CD4-positive, CD25-positive, alpha-beta regulatory T cell (primary cell): ENCODE measurements at regions not wholly inside any gene's neighbourhood (a gene's known extent, or its start where the extent isn't known, plus 50 kb on each side); places are given as distances from the start of the nearest gene placed in this dataset.

ENCODE experiments used
- ATAC-seq, 2 donors: fragments of 150-1000 bp; cut with Tn5 transposase; one replicate each; pipeline ENCODE4 v1.10.0; 2021; ENCODE audit warnings: low read depth in 2 of 2, moderate number of reproducible peaks in 2 of 2, moderate library complexity in 1 of 2
- DNase-seq, 3 donors: peaks; one replicate each; pipeline versions ENCODE4 v3.0.0 to v3.0.0-alpha.2; 2012 to 2022; ENCODE audit warnings: mixed read lengths in 1 of 3
- H3K27ac ChIP-seq: one replicate; pipeline ENCODE4 v1.7.0; 2013; ENCODE audit warnings: mild to moderate bottlenecking, low read length; ENCODE audit not compliant: insufficient read depth, poor library complexity, severe bottlenecking
- H3K27me3 ChIP-seq: one replicate; pipeline ENCODE4 v1.7.0; 2013; ENCODE audit warnings: low read length; ENCODE audit not compliant: control insufficient read depth, insufficient read depth
- H3K36me3 ChIP-seq: one replicate; pipeline ENCODE4 v1.7.0; 2013; ENCODE audit warnings: mild to moderate bottlenecking, low read length, moderate library complexity; ENCODE audit not compliant: control insufficient read depth, insufficient read depth
- H3K4me1 ChIP-seq: 2 replicates; pipeline ENCODE4 v1.7.0; 2013; ENCODE audit warnings: mild to moderate bottlenecking, low read length; ENCODE audit not compliant: insufficient read depth, control insufficient read depth, poor library complexity, severe bottlenecking
- H3K4me3 ChIP-seq: one replicate; pipeline ENCODE4 v1.7.0; 2013; ENCODE audit warnings: low read depth, mild to moderate bottlenecking, low read length, moderate library complexity
- H3K9me3 ChIP-seq, 2 experiments: 1 replicate in 1 of 2; 2 replicates in 1 of 2; pipeline ENCODE4 v1.7.0; 2013; ENCODE audit warnings: low read length in 2 of 2, mild to moderate bottlenecking in 1 of 2, moderate library complexity in 1 of 2; ENCODE audit not compliant: control insufficient read depth in 2 of 2
- H3K27ac Mint-ChIP-seq, 3 donors: one replicate each; pipeline ENCODE4 v1.8.0; 2020 to 2022; ENCODE audit warnings: mild to moderate bottlenecking in 3 of 3, mixed read lengths in 3 of 3, moderate library complexity in 2 of 3
- H3K27me3 Mint-ChIP-seq: one replicate; pipeline ENCODE4 v1.8.0; 2022; ENCODE audit warnings: mild to moderate bottlenecking, mixed read lengths
- H3K36me3 Mint-ChIP-seq: one replicate; pipeline ENCODE4 v1.8.0; 2020; ENCODE audit warnings: mixed read lengths
- H3K4me1 Mint-ChIP-seq, 4 donors: one replicate each; pipeline ENCODE4 v1.8.0; 2020 to 2022; ENCODE audit warnings: mixed read lengths in 4 of 4, mild to moderate bottlenecking in 1 of 4
- H3K4me3 Mint-ChIP-seq, 4 donors: one replicate each; pipeline ENCODE4 v1.8.0; 2020 to 2022; ENCODE audit warnings: mild to moderate bottlenecking in 4 of 4, mixed read lengths in 4 of 4, moderate library complexity in 3 of 4
- H3K9me3 Mint-ChIP-seq, 7 donors: one replicate each; pipeline ENCODE4 v1.8.0; 2020 to 2022; ENCODE audit warnings: mixed read lengths in 7 of 7, mild to moderate bottlenecking in 3 of 7, moderate library complexity in 2 of 7

- Histone ChIP-seq H3K36me3 (no peaks in the 10 kb centered on the region), H3K27ac (no peak overlapping the region), H3K4me3 (no peak overlapping the region), H3K9me3 (no peaks in the 10 kb centered on the region), H3K27me3 (no peaks in the 10 kb centered on the region), H3K4me1 (no peaks in the 10 kb centered on the region)
- DNase-seq (no peak), ATAC-seq (no peak)
- Mint-ChIP-seq H3K27ac (no peak overlapping the region), H3K27me3 (no peaks in the 10 kb centered on the region), H3K36me3 (no peaks in the 10 kb centered on the region), H3K4me3 (no peak overlapping the region), H3K4me1 (peaks cover 0 to 2% (median 0%) of the 10 kb centered on the region in 4 donors), H3K9me3 (peaks cover 0 to 3% (median 0%) of the 10 kb centered on the region in 7 donors)
These were observed 595.1 kb downstream of the BUD13 start for GRCh38 chr11:116177521-116178210.

GRCh38 chr11:116176484-116177005 is 596.2 kb downstream of the BUD13 start:
- Mint-ChIP-seq H3K27ac (no peak overlapping the region), H3K4me1 (peaks cover 0 to 2% (median 0%) of the 10 kb centered on the region in 4 donors), H3K27me3 (no peaks in the 10 kb centered on the region), H3K9me3 (peaks cover 0 to 3% (median 0%) of the 10 kb centered on the region in 7 donors), H3K36me3 (no peaks in the 10 kb centered on the region), H3K4me3 (no peak overlapping the region)
- no peak for ATAC-seq
- Histone ChIP-seq H3K27me3 (no peaks in the 10 kb centered on the region), H3K27ac (no peak overlapping the region), H3K4me1 (no peaks in the 10 kb centered on the region), H3K9me3 (no peaks in the 10 kb centered on the region), H3K4me3 (no peak overlapping the region), H3K36me3 (no peaks in the 10 kb centered on the region)
- DNase-seq, result no peak

GRCh38 chr11:116175707-116176106 is 597.1 kb downstream of the BUD13 start:
- H3K4me3 ChIP-seq, result no peak overlapping the region
- H3K27me3 Mint-ChIP-seq, result no peaks in the 10 kb centered on the region
- ATAC-seq, result no peak
- H3K9me3 ChIP-seq, result no peaks in the 10 kb centered on the region
- H3K4me3 Mint-ChIP-seq, result no peak overlapping the region
- no peak overlapping the region for H3K27ac ChIP-seq
- no peaks in the 10 kb centered on the region for H3K27me3 ChIP-seq
- no peaks in the 10 kb centered on the region for H3K36me3 Mint-ChIP-seq
- H3K27ac Mint-ChIP-seq, result no peak overlapping the region
- DNase-seq, result no peak
- peaks cover 0 to 2% (median 0%) of the 10 kb centered on the region in 4 donors for H3K4me1 Mint-ChIP-seq
- H3K4me1 ChIP-seq, result no peaks in the 10 kb centered on the region
- H3K9me3 Mint-ChIP-seq, result peaks cover 0 to 3% (median 0%) of the 10 kb centered on the region in 7 donors
- H3K36me3 ChIP-seq, result no peaks in the 10 kb centered on the region

- Histone ChIP-seq H3K4me3 (no peak overlapping the region), H3K4me1 (no peaks in the 10 kb centered on the region), H3K27ac (no peak overlapping the region), H3K36me3 (no peaks in the 10 kb centered on the region), H3K27me3 (no peaks in the 10 kb centered on the region), H3K9me3 (no peaks in the 10 kb centered on the region)
- Mint-ChIP-seq H3K4me1 (peaks cover 0 to 2% (median 0%) of the 10 kb centered on the region in 4 donors), H3K36me3 (no peaks in the 10 kb centered on the region), H3K27ac (no peak overlapping the region), H3K4me3 (no peak overlapping the region), H3K27me3 (no peaks in the 10 kb centered on the region), H3K9me3 (peaks cover 0 to 3% (median 0%) of the 10 kb centered on the region in 7 donors)
- ATAC-seq, result no peak
- no peak for DNase-seq
These were observed 598.6 kb downstream of the BUD13 start for GRCh38 chr11:116173941-116174911.

GRCh38 chr11:116173506-116173905 is 599.3 kb downstream of the BUD13 start:
- H3K27ac Mint-ChIP-seq, result peak overlapping the region in 1 of 3 donors; percentile 33
- Histone ChIP-seq H3K9me3 (no peaks in the 10 kb centered on the region), H3K27me3 (no peaks in the 10 kb centered on the region), H3K27ac (no peak overlapping the region), H3K4me3 (no peak overlapping the region), H3K4me1 (no peaks in the 10 kb centered on the region), H3K36me3 (no peaks in the 10 kb centered on the region)
- DNase-seq (no peak), ATAC-seq (no peak)
- H3K9me3 Mint-ChIP-seq, result peaks cover 0 to 3% (median 0%) of the 10 kb centered on the region in 7 donors
- no peak overlapping the region for H3K4me3 Mint-ChIP-seq
- H3K27me3 Mint-ChIP-seq, result peaks cover 4% of the 10 kb centered on the region
- no peaks in the 10 kb centered on the region for H3K36me3 Mint-ChIP-seq
- H3K4me1 Mint-ChIP-seq, result peaks cover 0 to 2% (median 0%) of the 10 kb centered on the region in 4 donors

- H3K4me3 Mint-ChIP-seq, result no peak overlapping the region
- no peaks in the 10 kb centered on the region for H3K36me3 Mint-ChIP-seq
- ATAC-seq, result no peak
- peaks cover 0 to 3% (median 0%) of the 10 kb centered on the region in 7 donors for H3K9me3 Mint-ChIP-seq
- DNase-seq, result no peak
- no peak overlapping the region for H3K4me3 ChIP-seq
- H3K27me3 Mint-ChIP-seq, result peaks cover 8% of the 10 kb centered on the region
- peaks cover 0 to 2% (median 0%) of the 10 kb centered on the region in 4 donors for H3K4me1 Mint-ChIP-seq
- no peaks in the 10 kb centered on the region for H3K36me3 ChIP-seq
- H3K27ac ChIP-seq, result no peak overlapping the region
- H3K27me3 ChIP-seq, result no peaks in the 10 kb centered on the region
- H3K27ac Mint-ChIP-seq, result no peak overlapping the region
- H3K9me3 ChIP-seq, result no peaks in the 10 kb centered on the region
- no peaks in the 10 kb centered on the region for H3K4me1 ChIP-seq
These were observed 599.9 kb downstream of the BUD13 start for GRCh38 chr11:116172851-116173250.

GRCh38 chr11:116172156-116172555 is 600.6 kb downstream of the BUD13 start:
- DNase-seq (no peak), ATAC-seq (no peak)
- Histone ChIP-seq H3K27me3 (no peaks in the 10 kb centered on the region), H3K4me3 (no peak overlapping the region), H3K27ac (no peak overlapping the region), H3K36me3 (no peaks in the 10 kb centered on the region), H3K4me1 (no peaks in the 10 kb centered on the region), H3K9me3 (no peaks in the 10 kb centered on the region)
- Mint-ChIP-seq H3K36me3 (no peaks in the 10 kb centered on the region), H3K9me3 (peaks cover 0 to 3% (median 0%) of the 10 kb centered on the region in 7 donors), H3K27ac (no peak overlapping the region), H3K27me3 (peaks cover 8% of the 10 kb centered on the region), H3K4me3 (no peak overlapping the region), H3K4me1 (peaks cover 0 to 2% (median 0%) of the 10 kb centered on the region in 4 donors)
